KMS-11 (cell line): ENCODE measurements at regions not wholly inside any gene's neighbourhood (a gene's known extent, or its start where the extent isn't known, plus 50 kb on each side); places are given as distances from the start of the nearest gene placed in this dataset.

Experiments
- H2AFZ ChIP-seq: fragments of 200-600 bp; sonication (generic); 2 replicates; pipeline ENCODE4 v1.6.1; 2016; ENCODE audit warnings: antibody characterized with exemption, mixed run types, low read depth
- H3K27ac ChIP-seq: fragments of 200-600 bp; sonication (generic); 2 replicates; pipeline ENCODE4 v1.6.1; 2016; ENCODE audit warnings: mild to moderate bottlenecking, mixed run types
- H3K27me3 ChIP-seq: fragments of 200-600 bp; sonication (generic); 2 replicates; pipeline ENCODE4 v1.6.1; 2017; ENCODE audit warnings: mild to moderate bottlenecking, low read depth, mixed run types, moderate library complexity; ENCODE audit not compliant: insufficient read depth
- H3K36me3 ChIP-seq: fragments of 200-600 bp; sonication (generic); 2 replicates; pipeline ENCODE4 v1.6.1; 2017; ENCODE audit warnings: mild to moderate bottlenecking, mixed run types; ENCODE audit not compliant: insufficient read depth
- H3K4me1 ChIP-seq: fragments of 200-600 bp; sonication (generic); 2 replicates; pipeline ENCODE4 v1.6.1; 2016; ENCODE audit warnings: mild to moderate bottlenecking, low read depth, mixed run types; ENCODE audit not compliant: poor library complexity, severe bottlenecking
- H3K4me2 ChIP-seq: fragments of 200-600 bp; sonication (generic); 2 replicates; pipeline ENCODE4 v1.7.0; 2016; ENCODE audit warnings: mild to moderate bottlenecking, mixed run types
- H3K4me3 ChIP-seq: fragments of 200-600 bp; sonication (generic); IDR thresholded peaks from 2 replicates; pipeline ENCODE4 v1.6.1; 2017; ENCODE audit warnings: low read depth, low read length, mixed read lengths; ENCODE audit not compliant: insufficient read depth
- H3K79me2 ChIP-seq: fragments of 200-600 bp; sonication (generic); 2 replicates; pipeline ENCODE4 v1.6.1; 2016; ENCODE audit warnings: low read depth, mixed run types; ENCODE audit not compliant: insufficient read depth
- H3K9ac ChIP-seq: fragments of 200-600 bp; sonication (generic); 2 replicates; pipeline ENCODE4 v1.6.1; 2016; ENCODE audit warnings: mild to moderate bottlenecking, mixed run types
- H4K20me1 ChIP-seq: fragments of 200-600 bp; sonication (generic); 2 replicates; pipeline ENCODE4 v1.6.1; 2016; ENCODE audit warnings: mild to moderate bottlenecking, mixed run types; ENCODE audit not compliant: insufficient read depth
- TF ChIP-seq, protein P1 (sequence below): fragments of 200-600 bp; sonication (generic); conservative IDR thresholded peaks from 2 replicates; pipeline ENCODE4 v1.6.1; 2017; ENCODE audit warnings: low read depth, mild to moderate bottlenecking, antibody characterized with exemption, low read length, moderate library complexity, mixed read lengths

DNA sequence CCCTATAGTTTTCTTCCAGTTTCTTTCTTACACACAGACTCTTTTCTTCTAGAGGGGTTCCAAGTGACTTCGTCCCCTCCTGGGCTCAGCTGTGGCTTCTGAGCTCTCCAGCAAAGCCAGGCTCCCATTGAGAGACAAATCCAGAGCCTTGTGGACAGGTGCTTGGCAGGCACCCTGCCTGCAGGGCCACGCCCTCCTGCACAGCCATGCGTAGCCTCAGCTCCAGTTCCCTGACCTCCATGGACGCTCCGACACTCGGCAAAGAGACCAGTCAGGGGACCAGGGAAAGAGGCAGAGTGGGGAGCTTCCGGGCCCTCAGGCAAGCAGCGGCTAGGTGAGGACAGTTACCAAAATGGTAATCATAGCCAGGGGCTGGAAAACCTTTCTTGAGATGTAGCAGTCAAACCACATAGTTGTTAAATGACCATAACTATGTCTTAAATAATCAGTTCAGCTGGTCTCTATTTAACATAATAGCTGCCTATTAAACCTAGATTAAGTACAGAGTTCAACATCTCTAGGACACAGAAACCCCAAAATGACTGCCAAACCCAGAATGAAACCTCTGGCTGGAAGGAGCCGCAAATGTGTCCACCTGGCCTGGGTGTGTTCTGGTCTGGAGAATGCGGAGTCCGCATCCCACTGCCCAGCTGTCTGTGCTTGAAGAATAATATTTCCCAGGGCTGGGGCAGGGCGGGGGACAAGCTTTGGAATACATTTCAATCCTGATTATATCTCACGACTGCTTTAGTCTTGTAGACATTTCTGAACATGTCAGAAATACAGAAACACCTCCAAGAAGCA is 69.3 kb upstream of the RGMA start:
- Histone ChIP-seq H3K27ac (no peak overlapping the region), H2AFZ (no peak overlapping the region), H3K4me2 (no peak overlapping the region), H3K9ac (no peak overlapping the region), H3K36me3 (no peaks in the 10 kb centered on the region), H3K27me3 (no peaks in the 10 kb centered on the region), H3K4me3 (no peak overlapping the region), H3K79me2 (no peaks in the 10 kb centered on the region), H4K20me1 (no peaks in the 10 kb centered on the region), H3K4me1 (no peaks in the 10 kb centered on the region)
- TF ChIP-seq, protein P1, sequence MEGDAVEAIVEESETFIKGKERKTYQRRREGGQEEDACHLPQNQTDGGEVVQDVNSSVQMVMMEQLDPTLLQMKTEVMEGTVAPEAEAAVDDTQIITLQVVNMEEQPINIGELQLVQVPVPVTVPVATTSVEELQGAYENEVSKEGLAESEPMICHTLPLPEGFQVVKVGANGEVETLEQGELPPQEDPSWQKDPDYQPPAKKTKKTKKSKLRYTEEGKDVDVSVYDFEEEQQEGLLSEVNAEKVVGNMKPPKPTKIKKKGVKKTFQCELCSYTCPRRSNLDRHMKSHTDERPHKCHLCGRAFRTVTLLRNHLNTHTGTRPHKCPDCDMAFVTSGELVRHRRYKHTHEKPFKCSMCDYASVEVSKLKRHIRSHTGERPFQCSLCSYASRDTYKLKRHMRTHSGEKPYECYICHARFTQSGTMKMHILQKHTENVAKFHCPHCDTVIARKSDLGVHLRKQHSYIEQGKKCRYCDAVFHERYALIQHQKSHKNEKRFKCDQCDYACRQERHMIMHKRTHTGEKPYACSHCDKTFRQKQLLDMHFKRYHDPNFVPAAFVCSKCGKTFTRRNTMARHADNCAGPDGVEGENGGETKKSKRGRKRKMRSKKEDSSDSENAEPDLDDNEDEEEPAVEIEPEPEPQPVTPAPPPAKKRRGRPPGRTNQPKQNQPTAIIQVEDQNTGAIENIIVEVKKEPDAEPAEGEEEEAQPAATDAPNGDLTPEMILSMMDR, result no peak

DNA sequence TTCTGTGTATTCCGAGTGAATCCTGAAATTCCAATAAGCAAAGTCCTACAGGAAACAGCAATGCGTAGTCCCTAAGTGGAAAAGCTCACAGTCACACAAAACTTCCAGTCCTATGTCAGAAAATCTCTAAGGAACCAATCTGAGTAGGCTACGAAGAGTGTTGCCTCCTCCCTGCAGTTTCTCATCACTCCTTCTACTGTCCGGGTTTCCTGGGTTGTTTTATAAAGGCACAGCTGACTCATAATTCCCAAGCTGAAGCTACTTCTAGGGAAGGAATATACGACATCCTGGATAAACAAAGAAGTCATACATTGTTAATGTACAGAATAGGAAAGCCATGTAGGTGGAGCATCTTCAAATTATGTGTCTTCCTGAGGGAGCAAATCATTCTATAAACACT is 65.7 kb upstream of the RGMA start:
- H2AFZ ChIP-seq, result no peak overlapping the region
- TF ChIP-seq, protein P1, result no peak
- H3K4me3 ChIP-seq, result no peak overlapping the region
- no peaks in the 10 kb centered on the region for H3K79me2 ChIP-seq
- H4K20me1 ChIP-seq, result no peaks in the 10 kb centered on the region
- H3K9ac ChIP-seq, result no peak overlapping the region
- no peaks in the 10 kb centered on the region for H3K27me3 ChIP-seq
- no peaks in the 10 kb centered on the region for H3K4me1 ChIP-seq
- no peak overlapping the region for H3K4me2 ChIP-seq
- no peaks in the 10 kb centered on the region for H3K36me3 ChIP-seq
- H3K27ac ChIP-seq, result no peak overlapping the region

DNA sequence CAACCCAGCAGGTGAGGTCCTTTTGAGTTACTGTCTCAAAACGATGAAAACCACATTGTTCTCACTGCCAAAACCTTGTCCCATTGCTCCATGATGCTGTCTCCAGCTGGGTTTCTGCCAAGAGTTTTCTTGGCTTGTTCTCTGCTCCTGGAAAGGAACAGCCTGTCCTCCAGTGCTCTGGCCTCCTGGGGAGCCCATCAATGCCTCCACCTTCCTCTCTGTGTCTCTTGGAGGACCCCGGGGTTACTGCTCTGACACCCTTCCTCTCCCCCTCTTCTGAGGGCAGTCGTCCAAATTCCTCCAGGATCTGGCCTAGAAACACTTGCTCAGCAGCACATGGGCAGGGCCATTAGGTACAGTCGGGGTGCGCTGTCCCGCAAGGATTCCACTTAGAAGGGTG is 63.9 kb upstream of the RGMA start:
- H4K20me1 ChIP-seq, result no peaks in the 10 kb centered on the region
- no peaks in the 10 kb centered on the region for H3K4me1 ChIP-seq
- H3K27me3 ChIP-seq, result no peaks in the 10 kb centered on the region
- TF ChIP-seq, protein P1, result no peak
- H3K79me2 ChIP-seq, result no peaks in the 10 kb centered on the region
- H2AFZ ChIP-seq, result no peak overlapping the region
- H3K9ac ChIP-seq, result no peak overlapping the region
- no peak overlapping the region for H3K4me3 ChIP-seq
- H3K4me2 ChIP-seq, result no peak overlapping the region
- no peaks in the 10 kb centered on the region for H3K36me3 ChIP-seq
- H3K27ac ChIP-seq, result no peak overlapping the region

DNA sequence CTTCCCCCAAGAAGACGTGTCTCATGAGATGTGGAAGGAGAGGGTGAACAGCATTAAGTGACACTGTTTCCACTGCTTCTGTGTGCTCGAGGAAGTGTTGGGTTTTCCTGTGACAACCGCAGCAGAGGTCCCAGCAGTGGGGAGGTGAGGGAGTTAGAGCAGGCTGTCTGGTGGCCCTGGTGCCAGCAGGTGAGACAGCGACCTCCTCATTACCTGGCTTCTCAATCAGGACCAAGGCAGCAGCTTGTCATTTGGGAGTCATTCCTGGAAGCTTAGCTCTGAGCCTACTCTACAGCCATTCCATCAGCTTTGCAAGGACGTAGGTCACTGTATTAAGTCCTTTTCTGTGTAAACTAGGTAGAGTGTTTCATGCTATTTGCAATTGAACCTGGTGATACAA is 63.3 kb upstream of the RGMA start:
- no peaks in the 10 kb centered on the region for H3K4me1 ChIP-seq
- H3K79me2 ChIP-seq, result no peaks in the 10 kb centered on the region
- no peak overlapping the region for H2AFZ ChIP-seq
- no peak overlapping the region for H3K4me2 ChIP-seq
- H3K36me3 ChIP-seq, result no peaks in the 10 kb centered on the region
- no peaks in the 10 kb centered on the region for H4K20me1 ChIP-seq
- no peak overlapping the region for H3K4me3 ChIP-seq
- no peak overlapping the region for H3K9ac ChIP-seq
- H3K27ac ChIP-seq, result no peak overlapping the region
- TF ChIP-seq, protein P1, result no peak
- H3K27me3 ChIP-seq, result no peaks in the 10 kb centered on the region
